ENCODE measurements at regions not wholly inside any gene's neighbourhood (a gene's known extent, or its start where the extent isn't known, plus 50 kb on each side); places are given as distances from the start of the nearest gene placed in this dataset.

- Histone ChIP-seq H3K4me1 (ENCODE audit: insufficient read depth) (no peaks in the 10 kb centered on the region), H3K27me3 (no peaks in the 10 kb centered on the region), H3K27ac (no peak overlapping the region), H3K4me3 (no peak overlapping the region), H3K9me3 (no peaks in the 10 kb centered on the region), H3K36me3 (no peaks in the 10 kb centered on the region)
- 93 to 96% (median 95%) methylated on average over 2 of the region's 2 CpGs for WGBS, 3 donors
- TF ChIP-seq EP300 (IDR thresholded peaks at IDR 0.05) (no peak), CTCF (IDR thresholded peaks at IDR 0.05) (no peak), POLR2A (IDR thresholded peaks at IDR 0.05) (no peak)
- intact Hi-C loops (cut with DNase I) = no loop called here
- DNase-seq = no peak
Measured at GRCh38 chr13:48827709-48828108, 148.0 kb upstream of the FNDC3A start.

GRCh38 chr13:48828962-48829411 is 146.7 kb upstream of the FNDC3A start:
- Histone ChIP-seq H3K27me3 (no peaks in the 10 kb centered on the region), H3K36me3 (no peaks in the 10 kb centered on the region), H3K4me1 (ENCODE audit: insufficient read depth) (no peaks in the 10 kb centered on the region), H3K4me3 (no peak overlapping the region), H3K27ac (no peak overlapping the region), H3K9me3 (no peaks in the 10 kb centered on the region)
- WGBS, 3 donors = 64 to 77% (median 71%) methylated on average over 2 of the region's 2 CpGs
- TF ChIP-seq POLR2A (IDR thresholded peaks at IDR 0.05) = no peak
- no peak for TF ChIP-seq CTCF (IDR thresholded peaks at IDR 0.05)
- TF ChIP-seq EP300 (IDR thresholded peaks at IDR 0.05) = no peak
- intact Hi-C loops (cut with DNase I) = no loop called here
- no peak for DNase-seq

DNA sequence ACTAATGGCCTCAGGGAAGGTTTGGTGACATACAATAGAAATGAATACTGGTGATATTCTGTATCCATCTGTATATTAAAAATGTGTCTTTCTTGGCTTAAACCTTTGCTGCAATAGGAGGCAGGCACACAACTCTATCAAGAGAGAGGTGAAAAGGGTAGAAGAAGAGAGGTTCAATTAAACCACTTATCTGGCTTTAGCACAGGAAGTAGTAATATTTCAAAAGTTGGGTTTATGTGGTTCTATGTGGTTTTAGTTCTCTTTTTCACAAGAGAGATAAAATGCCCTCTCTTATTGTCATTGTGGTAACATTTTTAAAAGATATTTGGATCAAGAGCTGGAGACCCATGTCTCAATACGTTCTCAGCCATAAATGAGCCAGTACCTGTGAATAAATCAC is 146.2 kb upstream of the FNDC3A start:
- no peaks in the 10 kb centered on the region for H3K27me3 ChIP-seq
- intact Hi-C loops (cut with DNase I) = no loop called here
- no peaks in the 10 kb centered on the region for H3K4me1 ChIP-seq (ENCODE audit: insufficient read depth)
- H3K27ac ChIP-seq = no peak overlapping the region
- no peak overlapping the region for H3K4me3 ChIP-seq
- WGBS, 3 donors = 53 to 83% (median 74%) methylated on average over 1 of the region's 1 CpG
- H3K9me3 ChIP-seq = no peaks in the 10 kb centered on the region
- no peak for TF ChIP-seq EP300 (IDR thresholded peaks at IDR 0.05)
- no peak for TF ChIP-seq POLR2A (IDR thresholded peaks at IDR 0.05)
- TF ChIP-seq CTCF (IDR thresholded peaks at IDR 0.05) = no peak
- H3K36me3 ChIP-seq = no peaks in the 10 kb centered on the region
- DNase-seq = no peak

- intact Hi-C loops (cut with DNase I) = no loop called here
Measured at GRCh38 chr13:48831248-48831647, 144.5 kb upstream of the FNDC3A start.

More at GRCh38 chr13:48831248-48831647, 144.5 kb upstream of the FNDC3A start:
- DNase-seq = no peak
- Histone ChIP-seq H3K36me3 (no peaks in the 10 kb centered on the region), H3K4me3 (no peak overlapping the region), H3K9me3 (no peaks in the 10 kb centered on the region), H3K27ac (no peak overlapping the region), H3K4me1 (ENCODE audit: insufficient read depth) (no peaks in the 10 kb centered on the region), H3K27me3 (no peaks in the 10 kb centered on the region)
- no peak for TF ChIP-seq EP300 (IDR thresholded peaks at IDR 0.05)
- TF ChIP-seq POLR2A (IDR thresholded peaks at IDR 0.05) = no peak
- no peak for TF ChIP-seq CTCF (IDR thresholded peaks at IDR 0.05)
- WGBS, 3 donors = 84 to 92% (median 91%) methylated on average over 7 of the region's 7 CpGs

Measured in ovary (tissue), 7 donors.